ENCODE measurements at regions not wholly inside any gene's neighbourhood (a gene's known extent, or its start where the extent isn't known, plus 50 kb on each side); places are given as distances from the start of the nearest gene placed in this dataset.

DNA sequence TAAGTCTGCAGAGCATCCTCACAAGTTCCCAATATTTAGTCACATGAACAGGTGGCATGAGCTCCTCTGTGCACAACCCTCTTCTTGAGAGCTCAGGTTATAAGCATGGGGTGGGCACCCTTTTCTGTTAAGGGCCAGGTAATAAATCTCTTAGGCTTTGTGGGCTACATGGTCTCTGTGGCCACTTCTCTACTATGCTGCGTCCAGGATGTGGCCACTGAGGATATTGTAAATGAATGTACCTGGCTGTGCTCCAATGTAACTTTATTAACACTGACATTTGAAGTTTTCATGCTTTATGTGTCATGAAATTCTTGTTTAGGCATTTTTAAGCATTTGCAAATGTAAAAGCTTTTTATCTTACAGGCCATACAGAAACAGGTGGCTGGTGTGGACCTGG is 116.8 kb upstream of the ST6GAL2 start:
- H3K36me3 ChIP-seq (ENCODE audit: control insufficient read depth, insufficient read depth, low read length) = no peaks in the 10 kb centered on the region
- H2AFZ ChIP-seq (ENCODE audit: low read depth, low read length) = no peak overlapping the region
- no peaks in the 10 kb centered on the region for H3K9me3 ChIP-seq (replicated peaks; ENCODE audit: control insufficient read depth, insufficient read depth, low read depth, low read length)
- no peak overlapping the region for H3K4me2 ChIP-seq (ENCODE audit: insufficient read depth, low read length)
- H3K4me3 ChIP-seq = no peak overlapping the region
- ATAC-seq (no peak), DNase-seq (ENCODE audit: extremely low read depth in 1 of 4, low spot score in 3 of 4) (no peak), FAIRE-seq (no peak)
- intact Hi-C loops (cut with micrococcal nuclease) (no loop called here), in situ Hi-C loops (cut with MboI) (no loop called here)
- no peaks in the 10 kb centered on the region for H4K20me1 ChIP-seq (replicated peaks; ENCODE audit: control insufficient read depth, insufficient read depth, low read length)
- no TSS peak for BruUV-seq (replicated peaks)
- H3K9me1 ChIP-seq (ENCODE audit: control insufficient read depth, insufficient read depth, low read length) = no peaks in the 10 kb centered on the region
- H3K27ac ChIP-seq (ENCODE audit: extremely low read depth, low read depth, low read length) = no peak overlapping the region
- H3K27me3 ChIP-seq (ENCODE audit: control insufficient read depth in 2 of 2, insufficient read depth in 2 of 2, low read length in 2 of 2) = no peaks in the 10 kb centered on the region
- CTCF ChIA-PET (ENCODE audit: low intra/inter-chr PET ratio) = no interaction called here
- no peak overlapping the region for H3K9ac ChIP-seq (ENCODE audit: insufficient read depth in 1 of 2, low read depth in 2 of 2, low read length in 2 of 2)
- no peaks in the 10 kb centered on the region for H3K79me2 ChIP-seq (ENCODE audit: control insufficient read depth, insufficient read depth, low read length)
- WGBS (ENCODE audit: insufficient coverage, low coverage, missing lambda C conversion rate) = 0% methylated on average over 1 of the region's 1 CpG
- no peaks in the 10 kb centered on the region for H3K4me1 ChIP-seq (replicated peaks in 1 of 2; ENCODE audit: control insufficient read depth in 2 of 2, insufficient read depth in 2 of 2, low read length in 2 of 2)
- POLR2A ChIA-PET = no interaction called here
- TF ChIP-seq, protein P1, sequence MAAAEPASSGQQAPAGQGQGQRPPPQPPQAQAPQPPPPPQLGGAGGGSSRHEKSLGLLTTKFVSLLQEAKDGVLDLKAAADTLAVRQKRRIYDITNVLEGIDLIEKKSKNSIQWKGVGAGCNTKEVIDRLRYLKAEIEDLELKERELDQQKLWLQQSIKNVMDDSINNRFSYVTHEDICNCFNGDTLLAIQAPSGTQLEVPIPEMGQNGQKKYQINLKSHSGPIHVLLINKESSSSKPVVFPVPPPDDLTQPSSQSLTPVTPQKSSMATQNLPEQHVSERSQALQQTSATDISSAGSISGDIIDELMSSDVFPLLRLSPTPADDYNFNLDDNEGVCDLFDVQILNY (CRISPR knock-in tag; IDR thresholded peaks at IDR 0.05) = no peak
- TF ChIP-seq SRSF1 (IDR thresholded peaks at IDR 0.05; ENCODE audit: low read depth, low read length) (no peak), ZNF174 (CRISPR knock-in tag; IDR thresholded peaks at IDR 0.05) (no peak), TEAD1 (CRISPR knock-in tag; IDR thresholded peaks at IDR 0.05) (no peak), ZNF24 (IDR thresholded peaks at IDR 0.05) (no peak), YY1 (IDR thresholded peaks at IDR 0.05; ENCODE audit: borderline replicate concordance in 1 of 3, control insufficient read depth in 1 of 3, extremely low read depth in 1 of 3, insufficient read depth in 3 of 3, insufficient read length in 1 of 3, insufficient replicate concordance in 2 of 3, low read depth in 1 of 3, low read length in 2 of 3) (no peak), HDAC1 (IDR thresholded peaks at IDR 0.05) (no peak), PPARD (CRISPR knock-in tag; IDR thresholded peaks at IDR 0.05) (no peak), TAF7 (tag; IDR thresholded peaks at IDR 0.05) (no peak), DACH1 (IDR thresholded peaks at IDR 0.05; ENCODE audit: partially characterized antibody) (no peak), ATF7 (IDR thresholded peaks at IDR 0.05) (no peak), POLR3A (IDR thresholded peaks at IDR 0.05; ENCODE audit: borderline replicate concordance, extremely low read depth, insufficient read depth, insufficient read length) (no peak)
- TF ChIP-seq, protein P2, sequence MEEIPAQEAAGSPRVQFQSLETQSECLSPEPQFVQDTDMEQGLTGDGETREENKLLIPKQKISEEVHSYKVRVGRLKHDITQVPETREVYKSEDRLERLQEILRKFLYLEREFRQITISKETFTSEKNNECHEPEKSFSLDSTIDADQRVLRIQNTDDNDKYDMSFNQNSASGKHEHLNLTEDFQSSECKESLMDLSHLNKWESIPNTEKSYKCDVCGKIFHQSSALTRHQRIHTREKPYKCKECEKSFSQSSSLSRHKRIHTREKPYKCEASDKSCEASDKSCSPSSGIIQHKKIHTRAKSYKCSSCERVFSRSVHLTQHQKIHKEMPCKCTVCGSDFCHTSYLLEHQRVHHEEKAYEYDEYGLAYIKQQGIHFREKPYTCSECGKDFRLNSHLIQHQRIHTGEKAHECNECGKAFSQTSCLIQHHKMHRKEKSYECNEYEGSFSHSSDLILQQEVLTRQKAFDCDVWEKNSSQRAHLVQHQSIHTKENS (CRISPR knock-in tag; IDR thresholded peaks at IDR 0.05) = no peak
- TF ChIP-seq, protein P3, sequence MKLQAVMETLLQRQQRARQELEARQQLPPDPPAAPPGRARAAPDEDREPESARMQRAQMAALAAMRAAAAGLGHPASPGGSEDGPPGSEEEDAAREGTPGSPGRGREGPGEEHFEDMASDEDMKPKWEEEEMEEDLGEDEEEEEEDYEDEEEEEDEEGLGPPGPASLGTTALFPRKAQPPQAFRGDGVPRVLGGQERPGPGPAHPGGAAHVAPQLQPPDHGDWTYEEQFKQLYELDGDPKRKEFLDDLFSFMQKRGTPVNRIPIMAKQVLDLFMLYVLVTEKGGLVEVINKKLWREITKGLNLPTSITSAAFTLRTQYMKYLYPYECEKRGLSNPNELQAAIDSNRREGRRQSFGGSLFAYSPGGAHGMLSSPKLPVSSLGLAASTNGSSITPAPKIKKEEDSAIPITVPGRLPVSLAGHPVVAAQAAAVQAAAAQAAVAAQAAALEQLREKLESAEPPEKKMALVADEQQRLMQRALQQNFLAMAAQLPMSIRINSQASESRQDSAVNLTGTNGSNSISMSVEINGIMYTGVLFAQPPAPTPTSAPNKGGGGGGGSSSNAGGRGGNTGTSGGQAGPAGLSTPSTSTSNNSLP (IDR thresholded peaks at IDR 0.05; ENCODE audit: borderline replicate concordance, low read depth, low read length) = no peak
- TF ChIP-seq, protein P4, sequence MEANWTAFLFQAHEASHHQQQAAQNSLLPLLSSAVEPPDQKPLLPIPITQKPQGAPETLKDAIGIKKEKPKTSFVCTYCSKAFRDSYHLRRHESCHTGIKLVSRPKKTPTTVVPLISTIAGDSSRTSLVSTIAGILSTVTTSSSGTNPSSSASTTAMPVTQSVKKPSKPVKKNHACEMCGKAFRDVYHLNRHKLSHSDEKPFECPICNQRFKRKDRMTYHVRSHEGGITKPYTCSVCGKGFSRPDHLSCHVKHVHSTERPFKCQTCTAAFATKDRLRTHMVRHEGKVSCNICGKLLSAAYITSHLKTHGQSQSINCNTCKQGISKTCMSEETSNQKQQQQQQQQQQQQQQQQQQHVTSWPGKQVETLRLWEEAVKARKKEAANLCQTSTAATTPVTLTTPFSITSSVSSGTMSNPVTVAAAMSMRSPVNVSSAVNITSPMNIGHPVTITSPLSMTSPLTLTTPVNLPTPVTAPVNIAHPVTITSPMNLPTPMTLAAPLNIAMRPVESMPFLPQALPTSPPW (CRISPR knock-in tag; IDR thresholded peaks at IDR 0.05) = no peak

Data from K562 (cell line).